CD4-positive, alpha-beta T cell treated with Interleukin-17A for 1 hour (primary cell): ENCODE measurements at regions not wholly inside any gene's neighbourhood (a gene's known extent, or its start where the extent isn't known, plus 50 kb on each side); places are given as distances from the start of the nearest gene placed in this dataset.

ENCODE experiments used
- DNase-seq: peaks from one replicate; pipeline ENCODE4 v3.0.0-alpha.2; 2020

DNA sequence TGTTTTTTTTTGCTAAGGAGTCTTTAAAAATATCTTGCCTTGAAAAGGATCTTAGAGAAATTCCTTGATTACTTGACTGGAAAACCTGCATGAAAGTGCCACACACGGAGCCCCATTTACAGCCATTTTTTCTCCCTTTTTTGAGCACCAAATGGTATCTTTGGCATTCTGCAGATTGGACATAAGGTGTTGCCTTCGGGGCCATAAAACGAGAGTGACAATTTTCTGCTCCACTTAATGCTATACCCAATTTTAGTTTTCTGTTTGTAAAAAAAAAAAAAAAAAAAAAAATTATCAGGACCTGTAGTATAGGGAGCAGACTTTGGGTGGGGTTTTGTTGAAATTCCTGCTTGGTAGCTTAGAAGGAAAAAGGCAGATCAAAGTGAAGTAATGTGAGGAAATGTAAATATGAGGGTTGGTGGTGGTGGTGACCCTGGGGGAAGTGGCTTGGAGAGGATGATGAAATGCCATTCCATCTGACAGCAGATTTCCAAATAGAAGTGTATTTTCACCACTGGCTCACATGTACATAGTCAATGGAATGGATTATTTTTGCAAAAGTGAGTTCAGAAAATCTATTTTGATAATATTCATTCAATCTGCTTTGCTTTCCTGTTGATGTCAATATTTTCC is 212.1 kb upstream of the SOX4 start:
- DNase-seq: no peak

DNA sequence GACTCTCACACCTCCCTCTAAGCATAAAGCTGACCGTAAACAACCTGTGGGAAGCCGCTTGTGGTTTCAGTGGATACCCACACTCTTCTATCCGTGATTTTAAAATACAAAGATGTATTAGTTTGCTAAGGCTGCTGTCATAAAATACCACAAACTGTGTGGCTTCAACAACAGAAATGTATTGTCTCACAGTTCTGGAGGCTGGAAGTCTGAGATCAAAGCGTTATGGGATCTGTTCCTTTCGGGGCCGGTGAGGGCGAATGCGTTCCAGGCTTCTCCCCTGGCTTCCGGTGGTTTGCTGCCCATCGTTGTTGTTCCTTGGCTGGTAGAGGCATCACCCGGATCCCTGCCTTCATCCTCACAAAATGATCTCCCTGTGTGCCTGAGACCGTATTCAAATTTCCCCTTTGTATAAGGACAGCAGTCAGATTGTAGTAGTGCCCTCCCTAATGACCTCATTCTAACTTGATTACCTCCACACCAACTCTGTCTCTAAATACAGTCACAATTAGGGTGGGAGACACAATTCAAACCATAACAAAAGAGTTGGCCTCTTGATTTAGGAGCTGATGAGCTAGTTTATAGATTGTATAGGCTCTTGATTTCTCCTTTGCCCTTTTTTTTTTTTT is 210.6 kb upstream of the SOX4 start:
- no peak for DNase-seq

DNA sequence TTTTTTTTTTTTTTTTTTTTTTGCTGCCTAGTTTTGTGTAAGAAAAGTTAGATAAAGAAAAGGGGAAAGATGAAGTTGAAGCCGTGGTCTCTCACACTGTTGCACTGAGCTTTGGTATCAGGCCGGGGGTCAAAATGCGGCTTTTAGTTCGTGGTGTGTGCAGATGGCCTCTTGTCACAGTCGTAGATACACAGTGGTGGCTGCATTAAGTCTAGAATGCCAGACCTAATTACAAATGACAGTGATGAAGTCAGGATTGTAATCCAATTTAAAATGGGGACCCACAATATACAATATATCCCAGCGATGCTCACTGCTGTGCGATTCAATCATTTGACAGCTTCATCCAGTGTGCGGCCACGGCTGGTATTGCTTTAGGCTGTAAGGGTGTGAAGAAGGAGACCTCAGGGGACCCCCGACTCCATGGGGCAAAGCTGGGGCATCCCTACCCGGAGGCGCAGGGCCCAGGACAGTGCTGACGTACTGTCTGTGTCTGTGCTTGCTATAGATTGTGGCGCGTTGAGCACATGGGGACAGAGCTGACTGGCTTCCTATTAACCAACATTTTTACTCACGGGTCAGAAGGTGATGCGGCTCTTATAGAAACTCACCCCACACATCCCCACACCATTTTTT is 210.0 kb upstream of the SOX4 start:
- no peak for DNase-seq

DNA sequence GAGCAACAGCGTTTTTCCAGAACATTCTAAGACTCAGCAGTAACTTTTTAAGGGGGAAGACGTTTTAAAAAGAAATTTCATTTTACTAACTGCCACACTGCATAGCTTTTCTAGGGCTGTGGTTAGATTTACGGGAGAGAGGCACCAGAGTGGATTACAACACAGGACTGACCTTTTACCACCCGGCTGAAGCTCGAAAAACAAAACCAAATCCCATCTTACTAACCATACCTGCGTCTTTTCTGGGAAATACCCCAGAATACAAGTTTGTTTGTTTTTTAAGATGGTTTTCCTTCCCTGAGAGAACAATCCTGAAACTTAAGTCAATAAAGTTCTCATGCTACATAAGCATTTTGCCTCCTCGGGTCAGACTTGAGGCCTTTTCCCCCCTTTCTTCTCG is 209.3 kb upstream of the SOX4 start:
- DNase-seq: no peak

DNA sequence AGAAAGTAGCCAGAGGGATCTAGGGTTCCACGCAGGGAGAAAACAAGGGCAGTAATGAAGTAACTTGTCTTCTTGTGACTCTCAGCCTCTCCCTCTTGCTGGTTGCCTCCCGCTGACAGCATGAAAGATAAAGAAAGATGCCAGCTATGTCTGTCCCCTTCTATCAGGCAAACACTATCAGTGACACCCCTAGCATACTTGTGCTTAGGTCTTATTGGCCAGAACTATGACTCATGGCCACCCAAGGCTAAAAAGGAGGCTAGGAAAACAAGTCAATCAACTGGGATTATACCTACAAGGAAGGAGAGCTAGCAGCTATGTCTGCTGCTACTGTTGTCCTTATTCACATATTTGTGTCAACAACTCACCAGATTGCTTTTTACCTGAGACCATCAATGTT is 206.8 kb upstream of the SOX4 start:
- DNase-seq: no peak

DNA sequence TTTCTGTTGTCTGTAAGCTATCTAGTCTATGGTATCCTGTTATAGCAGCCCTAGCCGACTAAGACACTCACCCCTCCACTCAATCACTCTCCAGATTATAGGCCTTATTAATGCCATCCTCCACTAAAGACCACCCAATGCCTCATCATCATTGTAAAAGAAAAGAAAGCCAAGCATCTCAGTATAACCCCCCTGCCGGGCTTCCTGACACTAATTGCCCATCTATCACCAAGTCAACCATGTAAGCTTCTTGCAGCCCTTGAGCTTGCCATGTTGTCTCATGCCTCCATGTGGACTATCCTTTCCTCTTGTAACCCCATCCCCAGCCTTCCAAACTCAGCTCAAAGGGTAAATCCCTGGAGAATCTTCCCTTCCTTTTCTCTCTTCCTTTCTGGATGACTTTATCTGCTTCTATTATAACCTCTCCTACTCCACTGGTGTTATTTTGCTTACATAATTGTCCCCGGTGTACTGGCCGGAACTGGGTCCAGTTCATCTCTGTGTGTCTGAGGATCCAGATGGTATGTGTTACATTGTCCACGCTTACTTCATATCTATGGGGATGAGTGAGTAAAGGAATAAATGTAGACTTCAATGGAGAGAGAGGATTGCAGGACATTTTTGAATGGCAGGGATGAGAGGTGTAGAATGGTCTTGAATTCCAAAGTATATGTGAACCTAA is 202.9 kb upstream of the SOX4 start:
- no peak for DNase-seq

DNA sequence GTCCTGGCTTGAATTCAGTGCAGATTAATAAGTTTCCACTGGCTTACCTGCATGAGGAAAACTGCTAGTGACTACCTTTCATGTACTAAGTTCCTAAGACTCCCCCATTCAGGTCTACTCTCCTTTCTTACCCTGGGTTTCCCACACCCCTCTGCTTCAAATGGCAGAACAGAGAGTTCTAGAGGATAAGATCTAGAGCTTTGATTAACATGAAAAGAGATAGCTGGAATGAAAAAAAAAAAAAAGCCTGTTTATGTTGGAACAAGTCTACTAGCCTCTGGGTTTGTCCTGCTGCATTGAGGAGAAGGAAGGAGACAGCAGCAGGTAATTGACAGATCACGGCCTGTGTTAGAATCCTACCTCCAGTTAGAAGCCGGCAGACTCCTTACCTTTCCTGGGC is 201.4 kb upstream of the SOX4 start:
- DNase-seq: no peak

DNA sequence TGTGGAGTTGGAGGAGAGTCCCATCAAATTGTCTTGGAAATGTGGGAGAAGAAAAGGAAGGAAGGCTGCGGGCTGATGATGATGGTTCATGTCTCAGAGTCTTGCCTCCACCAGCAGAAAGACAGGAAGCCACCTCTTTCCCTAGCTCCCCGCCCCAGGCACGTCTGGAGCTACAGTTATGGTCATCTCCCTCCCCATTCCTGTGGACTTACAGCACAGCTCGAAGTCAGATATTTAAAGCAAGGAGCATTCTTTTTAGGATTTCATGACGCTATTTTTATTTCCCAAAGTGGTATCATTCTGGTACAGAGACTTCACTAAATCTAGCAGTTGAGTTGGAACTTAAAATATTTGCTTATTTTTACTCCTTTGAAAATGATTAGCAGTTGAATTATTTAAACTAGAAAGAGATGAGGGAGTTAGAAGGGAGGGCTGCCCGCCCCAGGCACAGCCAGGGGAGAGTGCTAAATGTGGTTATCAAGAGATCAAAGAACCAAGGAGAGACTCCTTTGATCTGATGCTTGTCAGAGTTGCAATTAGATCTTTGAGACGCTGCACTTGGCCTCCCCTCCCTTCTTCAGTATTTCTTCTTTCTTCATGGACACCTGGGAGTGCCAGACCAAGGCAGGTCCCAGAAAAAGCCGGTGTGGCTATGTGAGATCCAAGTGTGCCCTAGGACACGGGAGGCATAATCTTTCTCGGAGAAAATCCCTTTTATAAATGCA is 199.9 kb upstream of the SOX4 start:
- DNase-seq: no peak

DNA sequence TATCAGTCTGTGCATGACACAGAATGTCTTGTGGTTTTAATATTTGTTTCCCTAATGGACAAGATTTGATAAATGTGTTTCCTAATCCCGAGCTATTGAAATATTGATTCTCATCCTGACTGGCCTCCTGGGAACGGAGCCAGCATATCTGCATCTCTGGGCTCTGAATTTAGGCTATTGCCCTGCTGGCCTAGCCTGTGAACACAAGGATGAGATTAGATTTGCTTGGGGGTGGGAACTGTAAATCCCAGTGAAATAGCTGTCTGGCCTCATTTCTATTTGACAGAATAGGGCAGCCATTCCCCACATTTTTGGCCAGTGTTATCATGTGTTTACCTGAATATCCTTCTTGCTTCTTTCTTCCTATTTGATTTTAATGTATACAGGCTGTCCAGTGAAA is 198.4 kb upstream of the SOX4 start:
- no peak for DNase-seq

DNA sequence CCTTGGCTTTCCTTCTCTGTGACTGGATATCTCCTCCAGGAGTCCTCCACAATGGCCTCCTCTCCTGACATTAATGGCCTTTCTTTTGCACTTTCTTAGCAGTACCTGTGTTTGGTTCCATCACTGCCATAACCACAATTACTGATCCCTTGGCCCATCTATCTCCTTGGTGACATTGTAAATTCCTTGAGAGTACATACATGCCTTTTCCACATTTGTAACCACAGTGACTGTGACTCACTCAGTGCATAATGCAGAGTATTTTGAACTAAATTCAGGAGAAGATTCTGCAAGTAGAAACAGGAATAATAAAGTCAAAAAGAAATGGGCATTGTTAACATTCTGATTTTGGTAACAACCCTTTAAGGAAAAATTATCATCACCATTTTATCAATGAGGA is 197.2 kb upstream of the SOX4 start:
- DNase-seq: no peak

DNA sequence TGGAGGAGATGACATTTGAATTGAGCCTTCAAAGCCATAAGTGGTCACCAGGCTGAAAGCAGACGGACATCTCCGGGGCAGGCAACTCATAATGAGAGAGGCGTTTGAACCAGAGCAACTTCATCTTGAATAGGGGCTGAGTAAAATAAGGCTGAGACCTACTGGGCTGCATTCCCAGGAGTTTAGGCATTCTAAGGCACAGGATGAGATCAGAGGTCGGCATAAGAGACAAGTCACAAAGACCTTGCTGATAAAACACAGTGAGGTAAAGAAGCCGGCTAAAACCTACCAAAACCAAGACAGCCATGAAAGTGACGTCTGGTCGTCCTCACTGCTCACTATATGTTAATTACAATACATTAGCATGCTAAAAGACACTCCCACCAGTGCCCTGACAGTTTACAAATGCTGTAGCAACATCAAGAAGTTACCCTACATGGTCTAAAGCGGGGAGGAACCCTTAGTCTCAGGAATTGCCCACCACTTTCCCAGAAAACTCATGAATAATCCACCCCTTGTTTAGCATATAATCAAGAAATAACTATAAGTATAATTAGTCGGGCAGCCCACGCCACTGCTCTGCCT is 194.7 kb upstream of the SOX4 start:
- DNase-seq: no peak

DNA sequence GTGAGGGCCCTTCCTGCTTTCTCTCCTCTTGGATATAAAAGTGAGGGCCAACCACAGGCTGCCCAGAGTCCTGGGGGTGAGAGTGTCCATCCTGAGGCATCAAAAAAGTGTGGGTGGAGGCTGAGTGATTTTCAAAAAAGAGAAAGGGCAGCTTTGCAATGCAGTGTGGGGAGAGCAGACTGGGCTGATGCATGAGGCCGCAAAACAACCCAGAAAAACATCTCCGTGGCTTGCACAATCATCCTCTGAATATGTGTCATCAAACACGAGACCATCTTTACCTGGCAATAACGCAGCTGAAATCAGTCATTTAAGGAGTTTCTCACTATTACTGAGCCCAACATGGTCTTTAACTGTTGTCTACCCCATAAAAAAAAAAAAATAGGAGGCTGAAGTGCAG is 191.2 kb upstream of the SOX4 start:
- no peak for DNase-seq

DNA sequence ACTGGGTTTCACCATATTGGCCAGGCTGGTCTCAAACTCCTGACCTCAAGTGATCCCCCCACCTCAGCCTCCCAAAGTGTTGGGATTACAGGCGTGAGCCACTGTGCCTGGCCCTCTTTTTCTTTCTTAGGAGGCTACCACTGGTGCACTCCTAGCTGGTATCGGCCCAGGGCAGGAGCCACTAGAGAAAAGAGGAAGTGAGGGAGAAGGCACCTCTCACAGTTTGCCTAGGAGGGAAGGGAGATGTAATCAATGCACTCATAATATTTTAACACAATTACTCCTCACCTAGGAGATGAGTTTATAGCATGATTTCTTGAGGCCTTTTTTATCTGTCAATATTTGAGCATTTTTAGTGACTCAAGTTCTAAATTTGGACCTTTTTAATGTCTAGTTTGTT is 189.0 kb upstream of the SOX4 start:
- peak; percentile 1 for DNase-seq

DNA sequence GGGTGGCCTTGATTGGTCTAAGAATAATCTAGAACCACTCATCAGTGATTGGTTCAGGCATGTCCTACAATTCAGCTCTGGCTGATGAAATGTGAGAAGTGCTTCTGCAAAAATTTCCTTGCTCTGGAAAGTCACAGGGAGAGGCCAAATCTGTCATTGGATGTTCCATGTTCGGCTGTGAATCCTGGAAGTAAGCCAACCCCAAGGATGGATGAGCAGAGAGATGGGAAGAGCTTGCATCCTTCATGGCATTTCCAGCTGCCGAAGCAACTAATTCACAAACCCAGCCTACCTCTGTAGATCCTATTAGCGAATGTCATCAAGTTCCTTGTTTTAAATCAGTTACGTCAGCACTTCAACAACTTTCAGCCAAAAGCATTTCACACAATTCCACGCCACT is 187.2 kb upstream of the SOX4 start:
- DNase-seq: no peak

DNA sequence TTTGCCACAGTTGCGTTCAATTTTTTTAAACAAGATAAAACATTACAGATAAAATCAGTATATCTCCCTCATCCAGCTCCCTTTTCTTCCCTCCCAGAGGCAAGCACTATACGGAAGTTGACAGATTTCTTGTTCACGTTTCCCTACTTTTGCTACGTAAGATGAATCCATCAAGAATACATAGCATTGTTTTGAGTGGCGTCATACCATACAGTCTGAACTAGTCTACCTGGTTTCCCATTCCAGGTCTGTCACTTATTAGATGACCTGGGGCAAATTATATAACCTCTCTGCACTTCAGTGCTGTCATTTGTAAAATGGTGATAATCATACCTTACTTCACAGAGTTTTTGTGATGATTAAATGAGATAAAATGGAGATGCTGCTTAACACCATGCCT is 184.3 kb upstream of the SOX4 start:
- DNase-seq: no peak

DNA sequence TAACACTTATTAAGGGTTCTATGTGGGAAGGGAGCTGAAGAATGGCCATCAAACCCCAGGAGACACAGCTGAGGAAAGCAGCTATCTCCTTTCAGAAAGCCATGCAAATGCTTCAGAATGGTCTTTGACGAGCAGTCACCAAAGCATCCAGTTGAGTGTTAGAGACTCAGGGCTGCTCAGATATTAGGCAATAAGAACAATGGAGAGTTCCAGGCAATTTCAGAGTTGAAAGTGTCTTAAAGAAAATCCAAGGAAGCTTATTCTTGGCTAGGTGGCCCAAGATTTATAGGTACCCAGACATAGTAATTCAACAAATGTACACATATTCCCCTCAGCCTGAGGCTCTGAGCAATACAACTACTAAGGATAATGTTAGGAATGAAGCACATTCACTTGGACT is 180.1 kb upstream of the SOX4 start:
- no peak for DNase-seq

DNA sequence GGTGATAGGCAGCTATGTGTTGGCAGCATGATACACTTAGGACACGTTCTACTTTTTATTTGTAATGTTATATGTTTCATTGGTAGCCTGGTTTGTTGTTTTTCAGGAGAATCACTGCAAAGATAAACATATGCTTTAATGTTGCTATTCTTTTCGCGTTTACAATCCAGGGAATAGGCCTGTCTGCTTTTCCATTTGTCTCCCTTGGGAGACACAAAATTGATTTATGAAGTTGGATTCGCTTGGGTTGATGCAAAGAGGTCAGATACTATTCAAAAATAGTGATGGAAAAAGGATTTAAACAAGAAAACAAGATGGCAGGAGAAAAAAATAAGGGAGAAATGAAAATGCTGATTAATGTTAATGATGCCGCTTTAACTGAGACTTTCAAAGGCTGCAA is 179.5 kb upstream of the SOX4 start:
- DNase-seq: no peak

DNA sequence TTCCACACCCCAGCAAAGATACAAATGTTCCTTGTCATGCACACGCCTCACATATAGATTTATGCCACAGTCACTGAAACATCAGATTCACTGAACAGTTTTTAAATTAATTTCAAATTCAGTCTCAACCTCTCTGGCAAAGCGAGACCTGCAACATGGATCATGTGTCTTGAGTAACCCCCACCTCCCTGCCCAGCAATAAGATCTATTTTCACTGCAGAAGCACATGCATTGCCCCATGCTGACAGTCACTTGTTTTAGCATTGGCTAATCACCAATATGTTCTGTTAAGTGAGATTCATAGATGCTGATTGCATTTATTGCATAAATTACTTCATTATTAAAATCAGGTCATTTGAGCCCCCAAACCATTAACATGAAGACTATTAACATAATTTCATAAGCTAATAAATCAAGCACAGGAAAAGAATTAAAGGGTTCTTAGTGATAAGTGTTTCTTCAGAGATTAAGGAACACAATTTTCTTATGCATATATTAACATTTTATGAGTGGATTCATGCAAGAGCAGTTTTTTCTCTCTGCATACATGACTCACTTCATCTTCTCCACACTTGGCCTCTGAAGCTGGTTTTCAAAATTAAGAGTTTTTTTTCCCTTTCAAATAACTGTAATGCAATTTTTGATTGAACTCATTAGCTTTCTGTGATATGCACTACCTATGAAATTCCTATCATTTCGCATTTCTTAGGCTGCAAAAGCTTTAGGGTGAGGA is 173.2 kb upstream of the SOX4 start:
- DNase-seq: no peak

DNA sequence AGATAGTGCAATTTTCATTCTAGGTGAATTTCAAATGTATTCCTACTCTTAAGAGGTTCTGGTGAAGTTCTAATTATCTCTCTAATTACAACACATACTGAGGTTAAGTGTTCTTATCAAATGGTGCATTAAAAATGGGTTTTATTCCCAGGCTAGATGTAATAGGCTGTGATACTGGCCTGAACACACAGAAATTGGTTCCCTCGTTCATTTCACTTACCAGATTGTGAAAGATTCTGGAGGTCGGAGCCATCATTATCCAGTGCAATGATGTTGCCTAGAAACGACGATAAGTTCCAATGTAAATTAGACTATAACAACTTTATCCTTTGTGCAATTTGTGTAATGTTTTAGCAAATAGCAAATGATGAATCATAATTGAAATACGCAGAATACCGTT is 172.6 kb upstream of the SOX4 start:
- no peak for DNase-seq

DNA sequence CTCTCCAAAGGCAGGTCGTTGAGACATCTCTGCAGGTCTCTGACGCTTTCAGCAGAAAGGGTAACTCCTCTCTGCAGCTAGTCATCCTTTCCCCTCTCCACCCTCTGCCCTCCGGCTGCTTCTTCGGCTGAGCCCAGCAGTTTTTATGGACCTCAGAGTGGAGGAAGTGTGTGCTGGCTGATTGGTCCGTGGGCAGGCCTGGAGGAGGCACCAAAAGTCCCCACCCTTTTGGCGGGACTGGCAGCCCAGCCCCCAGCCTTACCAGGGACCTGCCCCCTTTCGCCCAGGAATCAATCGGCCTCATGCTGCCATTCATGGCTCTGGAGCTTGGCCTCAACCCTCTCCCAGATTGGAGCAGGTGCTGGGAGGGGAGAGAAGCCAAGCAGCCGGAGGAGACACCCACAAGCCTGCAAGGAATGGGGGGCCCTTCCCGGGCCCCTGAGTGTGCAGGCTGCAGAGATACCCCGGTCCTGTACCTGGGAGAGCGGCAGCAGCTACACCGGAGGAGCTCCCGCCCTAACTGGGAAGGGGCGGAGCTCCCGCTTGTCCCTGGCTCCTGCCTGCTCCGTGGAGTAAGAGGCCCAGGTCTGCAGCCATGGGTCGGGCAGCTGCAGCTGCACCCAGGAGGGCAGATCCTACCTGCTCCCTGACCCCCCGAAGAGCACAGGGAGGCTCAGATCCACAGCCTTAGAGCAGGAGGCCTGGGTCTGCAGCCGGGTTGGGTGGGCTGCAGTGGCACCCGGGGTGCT is 170.3 kb upstream of the SOX4 start:
- no peak for DNase-seq

DNA sequence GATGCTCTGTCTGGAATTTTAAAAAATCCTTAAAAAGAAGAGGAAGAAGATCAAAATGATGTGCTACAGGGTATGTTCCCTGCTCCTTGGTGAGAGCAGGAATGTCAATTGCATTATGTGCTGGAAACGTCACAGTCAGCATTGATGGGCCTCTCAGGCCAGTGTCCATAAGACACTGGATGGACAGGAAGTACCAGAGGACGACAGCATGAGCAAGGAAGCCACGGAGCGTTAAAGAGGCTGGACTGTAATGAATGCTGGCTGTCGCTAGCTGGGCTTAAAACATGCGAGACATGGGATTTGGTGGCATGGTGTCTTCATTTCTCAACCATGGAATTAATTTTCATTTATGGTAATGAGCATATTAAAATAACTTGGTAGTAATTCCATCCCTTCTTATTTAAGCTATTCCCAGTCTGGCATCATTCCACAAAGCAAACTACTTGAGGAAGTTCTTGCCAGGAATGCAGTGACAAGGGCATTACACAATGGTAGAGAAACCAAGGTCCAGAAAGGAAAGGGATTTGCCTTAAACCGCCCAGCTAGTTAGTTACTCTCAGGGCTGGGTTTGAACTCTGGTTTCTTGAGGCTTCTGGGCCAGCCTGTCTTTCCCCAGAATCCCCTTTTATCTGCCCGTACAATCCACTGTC is 166.6 kb upstream of the SOX4 start:
- DNase-seq: no peak
